Fibroblast of skin of right quadriceps (primary cell): ENCODE measurements at regions not wholly inside any gene's neighbourhood (a gene's known extent, or its start where the extent isn't known, plus 50 kb on each side); places are given as distances from the start of the nearest gene placed in this dataset.

ENCODE experiments used
- DNase-seq: peaks from one replicate; pipeline ENCODE4 v3.0.0-alpha.2; 2013

DNA sequence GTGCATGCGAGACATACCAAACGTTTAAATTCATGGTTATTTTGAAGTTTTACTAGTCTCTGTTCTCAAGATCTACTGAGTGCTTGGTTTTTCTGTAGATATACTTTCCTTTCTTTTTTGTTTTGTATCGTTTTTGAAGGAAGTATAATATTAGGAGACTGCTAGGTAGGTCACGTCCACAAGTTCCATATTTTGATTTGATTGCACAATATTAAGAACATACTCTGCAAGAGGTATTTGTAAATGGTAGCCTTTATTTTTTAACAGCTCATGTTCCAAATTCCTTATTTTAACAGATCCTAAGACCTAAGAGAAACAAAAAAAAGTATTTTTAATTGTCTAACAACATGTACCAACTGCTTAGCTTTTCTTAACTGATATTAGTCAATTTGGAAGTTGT is 156.7 kb downstream of the SERPINI1 start:
- DNase-seq, result no peak

DNA sequence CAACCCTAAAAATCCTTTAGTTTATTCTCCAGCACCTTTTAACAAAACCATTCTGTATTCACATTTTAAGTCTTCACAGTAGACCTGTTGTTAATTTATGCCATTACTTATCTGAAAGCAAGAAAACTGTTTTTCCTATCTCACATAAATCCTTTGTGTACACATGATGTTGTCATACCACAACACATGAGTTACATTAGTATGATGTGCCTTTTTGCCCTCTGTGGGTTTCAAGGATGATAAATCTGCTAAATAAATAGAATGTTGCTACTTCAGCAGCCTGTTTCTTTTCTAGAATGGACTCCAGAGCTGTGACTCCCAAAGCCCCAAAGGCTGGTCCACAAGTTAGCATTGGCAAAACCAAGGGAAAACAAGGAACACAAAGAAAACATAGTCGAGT is 151.6 kb downstream of the SERPINI1 start:
- peak; percentile 63 for DNase-seq

DNA sequence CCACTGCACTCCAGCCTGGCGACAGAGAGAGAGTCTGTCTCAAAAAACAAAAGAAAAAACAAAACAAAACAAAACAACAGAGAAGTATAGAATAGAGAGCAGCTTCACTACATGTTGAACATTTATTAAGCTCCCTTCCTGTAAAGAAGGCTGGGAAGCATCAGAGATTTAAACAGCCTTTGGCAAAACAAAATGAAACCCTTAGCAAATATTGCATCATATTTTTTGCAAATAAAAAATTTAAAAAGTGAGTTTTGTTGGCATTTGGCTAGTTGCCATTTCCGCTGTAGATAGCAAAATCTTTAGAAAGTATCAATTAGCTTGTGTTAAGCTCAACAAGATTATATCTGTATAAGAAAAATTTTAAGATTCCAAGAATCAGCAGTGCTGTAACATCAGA is 151.2 kb downstream of the SERPINI1 start:
- DNase-seq, result peak; percentile 18

- DNase-seq, result no peak
Observed at GRCh38 chr3:167885277-167885676, 149.8 kb downstream of the SERPINI1 start.

- no peak for DNase-seq
Observed at GRCh38 chr3:167884481-167884880, 149.0 kb downstream of the SERPINI1 start.

DNA sequence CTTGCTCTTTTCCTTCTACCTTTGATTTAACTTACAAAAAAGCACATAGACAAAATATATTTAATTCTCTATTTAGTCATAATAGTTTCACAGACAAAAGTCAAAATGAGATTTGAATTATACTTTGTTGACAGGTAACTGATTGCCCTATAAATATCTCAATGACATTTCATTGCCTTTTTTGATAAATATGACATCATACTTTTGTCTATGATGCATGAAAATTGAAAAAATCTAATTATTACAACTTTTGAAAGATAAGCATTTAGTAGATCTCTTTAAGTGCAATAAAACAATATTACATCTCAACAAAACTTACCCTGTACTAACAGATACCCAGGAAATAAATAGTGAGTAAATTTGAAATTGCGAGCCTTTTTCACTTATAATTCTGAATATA is 147.9 kb downstream of the SERPINI1 start:
- DNase-seq, result no peak

- peak; percentile 48 for DNase-seq
Observed at GRCh38 chr3:167882057-167882667, 146.6 kb downstream of the SERPINI1 start.

GRCh38 chr3:167880183-167880582 is 144.7 kb downstream of the SERPINI1 start:
- no peak for DNase-seq

DNA sequence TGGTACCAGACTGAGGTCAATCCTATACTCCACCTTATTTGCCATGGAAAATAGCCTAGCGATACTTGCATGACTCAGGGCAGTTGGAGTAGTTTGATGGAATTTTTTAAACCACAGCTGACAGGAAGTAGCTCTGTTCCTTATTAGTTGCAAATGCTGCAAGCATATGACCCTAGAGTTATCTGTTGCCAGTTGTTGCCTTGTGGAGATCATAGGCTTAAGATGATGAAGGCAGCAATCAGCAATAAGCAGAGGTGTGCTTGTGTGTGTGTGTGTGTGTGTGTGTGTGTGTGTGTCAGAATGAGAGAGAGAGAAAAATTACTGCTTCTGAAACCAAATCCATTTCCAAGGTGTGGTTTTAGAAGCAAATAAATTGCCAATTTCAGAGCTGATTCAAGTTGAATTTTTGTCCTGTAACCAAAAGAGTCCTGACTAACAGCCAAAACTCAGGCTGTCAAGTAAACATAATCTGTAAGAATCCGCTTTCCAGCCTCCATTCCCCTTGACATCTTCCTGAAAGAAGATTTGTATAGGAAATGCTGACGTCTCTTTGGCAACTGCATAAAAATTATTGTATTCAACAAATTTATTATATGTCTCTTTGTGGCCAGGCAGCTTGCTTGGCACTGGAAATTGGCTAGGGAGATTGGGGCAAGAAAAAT is 141.2 kb downstream of the SERPINI1 start:
- peak; percentile 86 for DNase-seq
